NT2/D1 (cell line): ENCODE measurements at regions not wholly inside any gene's neighbourhood (a gene's known extent, or its start where the extent isn't known, plus 50 kb on each side); places are given as distances from the start of the nearest gene placed in this dataset.

ENCODE experiments used
- SUZ12 ChIP-seq: IDR thresholded peaks from 2 replicates; pipeline ENCODE4 v1.6.1; 2011; ENCODE audit not compliant: insufficient read length, insufficient read depth; ENCODE audit errors: extremely low read depth
- YY1 ChIP-seq: IDR thresholded peaks from 2 replicates; pipeline ENCODE4 v1.6.1; 2011; ENCODE audit not compliant: insufficient read length, insufficient read depth
- ZNF274 ChIP-seq: IDR thresholded peaks from 2 replicates; pipeline ENCODE4 v1.6.1; 2011; ENCODE audit warnings: mild to moderate bottlenecking, low read depth, low read length

DNA sequence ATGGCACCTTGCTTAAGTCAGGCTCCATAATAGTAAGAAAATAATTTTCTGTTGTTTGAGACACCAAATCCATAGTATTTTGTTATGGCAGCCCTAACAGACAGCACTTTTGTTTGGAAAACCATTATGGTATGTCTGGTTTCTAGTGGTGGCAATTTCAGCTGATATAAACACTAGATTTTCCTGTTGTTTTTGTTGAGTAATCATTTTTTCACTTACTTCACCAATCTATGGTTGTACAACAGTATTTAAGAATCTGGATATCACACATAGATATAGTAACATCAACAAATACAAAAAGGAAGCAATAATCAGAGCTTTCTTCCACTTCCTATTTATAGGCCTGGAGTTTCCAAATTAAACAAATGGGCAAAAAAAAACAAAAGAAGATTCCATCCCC lies 725.8 kb upstream of the POM121L12 start:
- TF ChIP-seq YY1 (no peak), SUZ12 (no peak), ZNF274 (no peak)
